ENCODE measurements at regions not wholly inside any gene's neighbourhood (a gene's known extent, or its start where the extent isn't known, plus 50 kb on each side); places are given as distances from the start of the nearest gene placed in this dataset.

GRCh38 chr2:176395273-176395854 is 126.1 kb downstream of the MTX2 start (continued):
- TF ChIP-seq PRDM10 (CRISPR knock-in tag; IDR thresholded peaks at IDR 0.05; ENCODE audit: low read depth): no peak

GRCh38 chr2:176398243-176399073 is 129.2 kb downstream of the MTX2 start:
- H3K9me3 ChIP-seq (ENCODE audit: low read length): no peaks in the 10 kb centered on the region
- no peak for ATAC-seq
- H2AFZ ChIP-seq (ENCODE audit: low read length): no peak overlapping the region
- H3K79me2 ChIP-seq (ENCODE audit: insufficient read depth, low read length): no peaks in the 10 kb centered on the region
- CTCF ChIA-PET (ENCODE audit: low intra/inter-chr PET ratio, low total read pairs): no interaction called here
- in situ Hi-C loops (cut with HindIII; ENCODE audit: extremely low pct_ligation_motif_present, low pct_unique_long_range_greater_than_20kb) (no loop called here), intact Hi-C loops (cut with micrococcal nuclease; ENCODE audit: unreplicated experiment) (no loop called here)
- no peak for DNase-seq (ENCODE audit: low spot score)
- no peaks in the 10 kb centered on the region for H3K27me3 ChIP-seq (ENCODE audit: control insufficient read depth in 1 of 2, insufficient read depth in 2 of 2, low read length in 2 of 2)
- H3K9ac ChIP-seq (ENCODE audit: insufficient read depth, low read depth, low read length): no peak overlapping the region
- 36% methylated on average over 2 of the region's 2 CpGs for WGBS (ENCODE audit: low lambda C conversion rate)
- TF ChIP-seq ATM (IDR thresholded peaks at IDR 0.05; ENCODE audit: borderline replicate concordance): no peak
- no peak for TF ChIP-seq KMT2B (CRISPR knock-in tag; IDR thresholded peaks at IDR 0.05)
- no peak for TF ChIP-seq HCFC1 (IDR thresholded peaks at IDR 0.05; ENCODE audit: low read depth, low read length)
- TF ChIP-seq EHMT2 (IDR thresholded peaks at IDR 0.05; ENCODE audit: borderline replicate concordance, low read depth, low read length): no peak
- no peak for TF ChIP-seq KLF6 (CRISPR knock-in tag; IDR thresholded peaks at IDR 0.05)
- TF ChIP-seq, protein P1, sequence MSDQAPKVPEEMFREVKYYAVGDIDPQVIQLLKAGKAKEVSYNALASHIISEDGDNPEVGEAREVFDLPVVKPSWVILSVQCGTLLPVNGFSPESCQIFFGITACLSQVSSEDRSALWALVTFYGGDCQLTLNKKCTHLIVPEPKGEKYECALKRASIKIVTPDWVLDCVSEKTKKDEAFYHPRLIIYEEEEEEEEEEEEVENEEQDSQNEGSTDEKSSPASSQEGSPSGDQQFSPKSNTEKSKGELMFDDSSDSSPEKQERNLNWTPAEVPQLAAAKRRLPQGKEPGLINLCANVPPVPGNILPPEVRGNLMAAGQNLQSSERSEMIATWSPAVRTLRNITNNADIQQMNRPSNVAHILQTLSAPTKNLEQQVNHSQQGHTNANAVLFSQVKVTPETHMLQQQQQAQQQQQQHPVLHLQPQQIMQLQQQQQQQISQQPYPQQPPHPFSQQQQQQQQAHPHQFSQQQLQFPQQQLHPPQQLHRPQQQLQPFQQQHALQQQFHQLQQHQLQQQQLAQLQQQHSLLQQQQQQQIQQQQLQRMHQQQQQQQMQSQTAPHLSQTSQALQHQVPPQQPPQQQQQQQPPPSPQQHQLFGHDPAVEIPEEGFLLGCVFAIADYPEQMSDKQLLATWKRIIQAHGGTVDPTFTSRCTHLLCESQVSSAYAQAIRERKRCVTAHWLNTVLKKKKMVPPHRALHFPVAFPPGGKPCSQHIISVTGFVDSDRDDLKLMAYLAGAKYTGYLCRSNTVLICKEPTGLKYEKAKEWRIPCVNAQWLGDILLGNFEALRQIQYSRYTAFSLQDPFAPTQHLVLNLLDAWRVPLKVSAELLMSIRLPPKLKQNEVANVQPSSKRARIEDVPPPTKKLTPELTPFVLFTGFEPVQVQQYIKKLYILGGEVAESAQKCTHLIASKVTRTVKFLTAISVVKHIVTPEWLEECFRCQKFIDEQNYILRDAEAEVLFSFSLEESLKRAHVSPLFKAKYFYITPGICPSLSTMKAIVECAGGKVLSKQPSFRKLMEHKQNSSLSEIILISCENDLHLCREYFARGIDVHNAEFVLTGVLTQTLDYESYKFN (CRISPR knock-in tag; conservative IDR thresholded peaks at IDR 0.05): no peak
- TF ChIP-seq, protein P2, sequence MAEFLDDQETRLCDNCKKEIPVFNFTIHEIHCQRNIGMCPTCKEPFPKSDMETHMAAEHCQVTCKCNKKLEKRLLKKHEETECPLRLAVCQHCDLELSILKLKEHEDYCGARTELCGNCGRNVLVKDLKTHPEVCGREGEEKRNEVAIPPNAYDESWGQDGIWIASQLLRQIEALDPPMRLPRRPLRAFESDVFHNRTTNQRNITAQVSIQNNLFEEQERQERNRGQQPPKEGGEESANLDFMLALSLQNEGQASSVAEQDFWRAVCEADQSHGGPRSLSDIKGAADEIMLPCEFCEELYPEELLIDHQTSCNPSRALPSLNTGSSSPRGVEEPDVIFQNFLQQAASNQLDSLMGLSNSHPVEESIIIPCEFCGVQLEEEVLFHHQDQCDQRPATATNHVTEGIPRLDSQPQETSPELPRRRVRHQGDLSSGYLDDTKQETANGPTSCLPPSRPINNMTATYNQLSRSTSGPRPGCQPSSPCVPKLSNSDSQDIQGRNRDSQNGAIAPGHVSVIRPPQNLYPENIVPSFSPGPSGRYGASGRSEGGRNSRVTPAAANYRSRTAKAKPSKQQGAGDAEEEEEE (CRISPR knock-in tag; IDR thresholded peaks at IDR 0.05; ENCODE audit: borderline replicate concordance): no peak
- TF ChIP-seq ZNF619 (CRISPR knock-in tag; IDR thresholded peaks at IDR 0.05): no peak
- no peak for TF ChIP-seq NBN (conservative IDR thresholded peaks at IDR 0.05)
- TF ChIP-seq WIZ (CRISPR knock-in tag; IDR thresholded peaks at IDR 0.05): no peak
- no peak for TF ChIP-seq SP4 (CRISPR knock-in tag; IDR thresholded peaks at IDR 0.05)
- no peaks in the 10 kb centered on the region for H3K4me1 ChIP-seq (ENCODE audit: insufficient read depth, low read length)
- H3K4me2 ChIP-seq (ENCODE audit: low read depth, low read length): no peak overlapping the region
- H3K36me3 ChIP-seq (replicated peaks in 1 of 2; ENCODE audit: control insufficient read depth in 1 of 2, insufficient read depth in 2 of 2, low read length in 2 of 2): no peaks in the 10 kb centered on the region
- H3K4me3 ChIP-seq (replicated peaks in 1 of 3; ENCODE audit: insufficient read depth in 1 of 3, low read depth in 2 of 3, low read length in 3 of 3): no peak overlapping the region
- POLR2A ChIA-PET: no interaction called here
- FAIRE-seq: no peak
- no TSS peak for BruUV-seq (replicated peaks)
- H4K20me1 ChIP-seq (ENCODE audit: insufficient read depth, low read length): no peaks in the 10 kb centered on the region
- H3K27ac ChIP-seq (ENCODE audit: extremely low read length, insufficient read depth, low read length): no peak overlapping the region

Measured in HepG2 (cell line).